PC-9 (cell line): ENCODE measurements at regions not wholly inside any gene's neighbourhood (a gene's known extent, or its start where the extent isn't known, plus 50 kb on each side); places are given as distances from the start of the nearest gene placed in this dataset.

ENCODE experiments used
- BruUV-seq: library from RNA; stranded (reverse); fragments of 400-500 nt; replicated peaks from 2 replicates; lab custom pipeline; 2021; lab: Mats Ljungman, UMichigan
- CTCF ChIA-PET: fragments of 300-600 bp; sonication (Branson Sonifier 250); formaldehyde crosslinking; loops from one replicate; lab custom pipeline; 2022; ENCODE audit warnings: antibody characterized with exemption; lab: Charles Lee
- POLR2A ChIA-PET: fragments of 300-600 bp; sonication (Branson Sonifier 250); formaldehyde crosslinking; loops from one replicate; lab custom pipeline; 2022; ENCODE audit warnings: antibody characterized with exemption; ENCODE audit not compliant: unreplicated experiment; lab: Charles Lee
- DNase-seq, 2 experiments: peaks; one replicate each; pipeline versions ENCODE4 v3.0.0 to v3.0.0-alpha.2; 2015 to 2022; ENCODE audit warnings: mixed read lengths in 1 of 2
- H2AFZ ChIP-seq: fragments of 200-600 bp; sonication (generic); 2 replicates; pipeline ENCODE4 v1.8.1; 2017; ENCODE audit warnings: antibody characterized with exemption
- H3F3A ChIP-seq: fragments of 200-600 bp; sonication (generic); 2 replicates; pipeline ENCODE4 v1.8.1; 2017; ENCODE audit warnings: antibody characterized with exemption, mild to moderate bottlenecking, low read depth; ENCODE audit not compliant: insufficient read depth
- H3K27ac ChIP-seq: fragments of 200-600 bp; sonication (generic); 2 replicates; pipeline ENCODE4 v1.6.1; 2016; ENCODE audit warnings: mixed run types
- H3K27me3 ChIP-seq: fragments of 200-600 bp; sonication (generic); 2 replicates; pipeline ENCODE4 v1.6.1; 2016; ENCODE audit warnings: low read depth, mixed run types; ENCODE audit not compliant: insufficient read depth
- H3K36me3 ChIP-seq: fragments of 200-600 bp; sonication (generic); 2 replicates; pipeline ENCODE4 v1.6.1; 2016; ENCODE audit warnings: low read depth, mixed run types
- H3K4me1 ChIP-seq: fragments of 200-600 bp; sonication (generic); replicated peaks from 2 replicates; pipeline ENCODE4 v1.6.1; 2016; ENCODE audit warnings: mixed run types; ENCODE audit not compliant: insufficient read depth
- H3K4me2 ChIP-seq: fragments of 200-600 bp; sonication (generic); 2 replicates; pipeline ENCODE4 v1.6.1; 2017; ENCODE audit warnings: mixed run types
- H3K4me3 ChIP-seq: fragments of 200-600 bp; sonication (generic); 2 replicates; pipeline ENCODE4 v1.6.1; 2016; ENCODE audit warnings: mixed run types
- H3K79me2 ChIP-seq: fragments of 200-600 bp; sonication (generic); 2 replicates; pipeline ENCODE4 v1.6.1; 2017; ENCODE audit warnings: low read depth, mixed run types
- H3K9me2 ChIP-seq: fragments of 200-600 bp; sonication (generic); 2 replicates; pipeline ENCODE4 v1.8.1; 2017; ENCODE audit warnings: mild to moderate bottlenecking; ENCODE audit not compliant: insufficient read depth
- H3K9me3 ChIP-seq: fragments of 200-600 bp; sonication (generic); 2 replicates; pipeline ENCODE4 v1.8.1; 2016; ENCODE audit warnings: low read depth; ENCODE audit not compliant: insufficient read depth
- H4K20me1 ChIP-seq: fragments of 200-600 bp; sonication (generic); 2 replicates; pipeline ENCODE4 v1.8.1; 2017; ENCODE audit not compliant: insufficient read depth
- EZH2 ChIP-seq: fragments of 200-600 bp; sonication (generic); IDR thresholded peaks from 2 replicates; pipeline ENCODE4 v1.8.0; 2017; ENCODE audit warnings: antibody characterized with exemption, low read depth
- intact Hi-C: fragments of 100-400 bp; cut with micrococcal nuclease; formaldehyde crosslinking; loops from one replicate; pipeline ENCODE4 v1.10.0; 2022; ENCODE audit not compliant: unreplicated experiment
- TF ChIP-seq, protein P1 (sequence below): fragments of 200-600 bp; sonication (generic); conservative IDR thresholded peaks from 2 replicates; pipeline ENCODE4 v1.6.1; 2017; ENCODE audit warnings: mixed run types, antibody characterized with exemption, mild to moderate bottlenecking, moderate library complexity

DNA sequence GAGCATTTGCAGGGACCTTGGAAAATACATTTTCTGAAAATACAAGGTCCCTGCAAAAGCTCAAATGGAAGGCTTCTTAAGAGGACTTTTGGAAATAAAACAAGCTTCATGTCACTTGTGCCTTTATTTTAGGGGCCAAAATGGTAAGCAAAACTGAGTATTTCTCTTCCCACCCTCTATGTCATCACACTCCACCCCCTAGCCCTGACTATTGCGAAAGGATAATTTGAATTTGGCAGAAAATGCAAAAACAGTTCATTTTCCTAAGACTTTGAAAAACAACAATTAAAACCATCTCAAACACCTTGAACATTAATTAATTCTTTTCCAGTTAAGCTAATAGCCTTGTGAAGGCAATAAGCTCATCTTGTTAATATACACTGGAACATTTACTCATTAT is 201.7 kb downstream of the TM2D1 start:
- H3K9me2 ChIP-seq: no peaks in the 10 kb centered on the region
- no peaks in the 10 kb centered on the region for H3F3A ChIP-seq
- H3K27me3 ChIP-seq: no peaks in the 10 kb centered on the region
- POLR2A ChIA-PET: no interaction called here
- CTCF ChIA-PET: no interaction called here
- no peak for TF ChIP-seq EZH2
- TF ChIP-seq, protein P1, sequence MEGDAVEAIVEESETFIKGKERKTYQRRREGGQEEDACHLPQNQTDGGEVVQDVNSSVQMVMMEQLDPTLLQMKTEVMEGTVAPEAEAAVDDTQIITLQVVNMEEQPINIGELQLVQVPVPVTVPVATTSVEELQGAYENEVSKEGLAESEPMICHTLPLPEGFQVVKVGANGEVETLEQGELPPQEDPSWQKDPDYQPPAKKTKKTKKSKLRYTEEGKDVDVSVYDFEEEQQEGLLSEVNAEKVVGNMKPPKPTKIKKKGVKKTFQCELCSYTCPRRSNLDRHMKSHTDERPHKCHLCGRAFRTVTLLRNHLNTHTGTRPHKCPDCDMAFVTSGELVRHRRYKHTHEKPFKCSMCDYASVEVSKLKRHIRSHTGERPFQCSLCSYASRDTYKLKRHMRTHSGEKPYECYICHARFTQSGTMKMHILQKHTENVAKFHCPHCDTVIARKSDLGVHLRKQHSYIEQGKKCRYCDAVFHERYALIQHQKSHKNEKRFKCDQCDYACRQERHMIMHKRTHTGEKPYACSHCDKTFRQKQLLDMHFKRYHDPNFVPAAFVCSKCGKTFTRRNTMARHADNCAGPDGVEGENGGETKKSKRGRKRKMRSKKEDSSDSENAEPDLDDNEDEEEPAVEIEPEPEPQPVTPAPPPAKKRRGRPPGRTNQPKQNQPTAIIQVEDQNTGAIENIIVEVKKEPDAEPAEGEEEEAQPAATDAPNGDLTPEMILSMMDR: no peak
- no peak overlapping the region for H3K4me3 ChIP-seq
- no TSS peak for BruUV-seq
- intact Hi-C loops: no loop called here
- H3K9me3 ChIP-seq: no peaks in the 10 kb centered on the region
- DNase-seq: no peak
- no peaks in the 10 kb centered on the region for H3K79me2 ChIP-seq
- no peaks in the 10 kb centered on the region for H4K20me1 ChIP-seq
- H3K4me1 ChIP-seq: no peaks in the 10 kb centered on the region
- H3K36me3 ChIP-seq: no peaks in the 10 kb centered on the region
- H2AFZ ChIP-seq: no peak overlapping the region
- H3K4me2 ChIP-seq: no peak overlapping the region
- no peak overlapping the region for H3K27ac ChIP-seq

DNA sequence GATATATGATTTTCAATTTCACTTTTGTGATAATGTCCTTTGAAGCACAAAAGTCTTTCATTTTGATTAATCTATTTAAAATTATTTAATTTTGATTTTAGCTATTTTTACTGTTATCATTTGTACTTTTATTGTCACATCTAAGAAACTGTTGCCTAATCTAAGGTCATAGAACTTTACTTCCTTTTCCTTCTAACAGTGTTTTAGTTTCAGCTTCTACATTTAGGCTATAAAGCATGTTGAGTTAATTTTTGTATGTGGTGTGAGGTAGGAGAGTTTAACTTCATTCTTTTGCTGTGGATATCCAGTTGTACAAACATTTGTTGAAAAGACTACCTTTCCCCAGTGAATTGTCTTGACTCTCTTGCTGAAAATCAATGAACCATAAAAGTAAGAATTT is 204.5 kb downstream of the TM2D1 start:
- Histone ChIP-seq H3F3A (no peaks in the 10 kb centered on the region), H3K27me3 (no peaks in the 10 kb centered on the region), H3K79me2 (no peaks in the 10 kb centered on the region), H4K20me1 (no peaks in the 10 kb centered on the region), H3K4me1 (no peaks in the 10 kb centered on the region), H3K9me3 (no peaks in the 10 kb centered on the region), H3K9me2 (no peaks in the 10 kb centered on the region), H3K4me3 (no peak overlapping the region), H3K4me2 (no peak overlapping the region), H3K36me3 (no peaks in the 10 kb centered on the region), H3K27ac (no peak overlapping the region), H2AFZ (no peak overlapping the region)
- ChIA-PET CTCF (no interaction called here), POLR2A (no interaction called here)
- no peak for DNase-seq
- intact Hi-C loops: no loop called here
- no TSS peak for BruUV-seq
- TF ChIP-seq, protein P1: no peak
- no peak for TF ChIP-seq EZH2

DNA sequence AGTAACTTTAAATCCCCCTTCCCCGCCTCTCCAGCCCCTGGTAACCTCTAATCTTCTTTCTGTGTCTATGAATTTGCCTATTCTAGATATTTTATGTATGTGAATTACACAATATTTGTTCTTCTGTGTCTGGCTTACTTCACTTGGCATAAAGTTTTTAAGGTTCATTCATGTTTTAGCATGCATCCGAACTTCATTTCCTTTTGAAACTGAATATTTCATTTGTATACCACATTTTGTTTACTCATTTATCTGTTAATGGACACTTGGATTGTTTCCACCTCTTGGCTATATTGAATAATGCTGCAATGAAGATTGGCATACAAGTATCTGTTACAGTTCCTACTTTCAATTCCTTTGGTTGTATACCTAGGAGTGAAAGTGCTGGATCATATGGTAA is 205.3 kb downstream of the TM2D1 start:
- no peak overlapping the region for H3K4me2 ChIP-seq
- H3K9me2 ChIP-seq: no peaks in the 10 kb centered on the region
- no TSS peak for BruUV-seq
- no peaks in the 10 kb centered on the region for H3K9me3 ChIP-seq
- no peak for TF ChIP-seq EZH2
- TF ChIP-seq, protein P1: no peak
- H3K27me3 ChIP-seq: no peaks in the 10 kb centered on the region
- H3F3A ChIP-seq: no peaks in the 10 kb centered on the region
- H3K4me3 ChIP-seq: no peak overlapping the region
- no peaks in the 10 kb centered on the region for H3K4me1 ChIP-seq
- H3K79me2 ChIP-seq: no peaks in the 10 kb centered on the region
- ChIA-PET CTCF (interaction anchor here (0.6 kb wide), 1 partner anchor 670 kb away, joined by 3 read pairs; no protein-coding TSS in a partner anchor), POLR2A (no interaction called here)
- no peaks in the 10 kb centered on the region for H3K36me3 ChIP-seq
- intact Hi-C loops: no loop called here
- H2AFZ ChIP-seq: no peak overlapping the region
- no peak for DNase-seq
- no peaks in the 10 kb centered on the region for H4K20me1 ChIP-seq
- H3K27ac ChIP-seq: no peak overlapping the region
